Psoas muscle (tissue), 7 donors: ENCODE measurements at regions not wholly inside any gene's neighbourhood (a gene's known extent, or its start where the extent isn't known, plus 50 kb on each side); places are given as distances from the start of the nearest gene placed in this dataset.

Source experiments
- ATAC-seq, 4 donors: fragments of 200-7000 bp; cut with Tn5 transposase; one replicate each; pipeline ENCODE4 v1.9.1; 2020; ENCODE audit warnings: moderate library complexity in 3 of 4, mild to moderate bottlenecking in 2 of 4
- DNase-seq, 2 donors: peaks; one replicate each; pipeline ENCODE4 v3.0.0-alpha.2; 2020
- H3K27ac ChIP-seq: fragments of 200-600 bp; one replicate; pipeline ENCODE4 v1.8.0; 2022
- H3K27me3 ChIP-seq, 3 donors: fragments of 200-600 bp in 1 of 3; one replicate each; pipeline versions ENCODE4 v1.6.1 to v1.8.0; 2013 to 2022; ENCODE audit warnings: low read length in 2 of 3, mild to moderate bottlenecking in 2 of 3, moderate library complexity in 1 of 3; ENCODE audit not compliant: insufficient read depth in 3 of 3
- H3K36me3 ChIP-seq, 2 donors: fragments of 200-600 bp in 1 of 2; one replicate each; pipeline versions ENCODE4 v1.6.1 to v1.8.0; 2013 to 2022; ENCODE audit warnings: low read depth in 1 of 2, mild to moderate bottlenecking in 1 of 2, moderate library complexity in 1 of 2; ENCODE audit not compliant: insufficient read depth in 1 of 2
- H3K4me1 ChIP-seq: fragments of 200-600 bp; one replicate; pipeline ENCODE4 v1.8.0; 2022
- H3K4me3 ChIP-seq: fragments of 200-600 bp; one replicate; pipeline ENCODE4 v1.8.0; 2022; ENCODE audit warnings: mild to moderate bottlenecking
- H3K9me3 ChIP-seq: fragments of 200-600 bp; one replicate; pipeline ENCODE4 v1.8.0; 2022
- CTCF ChIP-seq: fragments of 200-600 bp; IDR thresholded peaks from one replicate; pipeline ENCODE4 v1.8.0; 2022; ENCODE audit warnings: antibody characterized with exemption
- WGBS, 3 donors: extraction: QIAGEN DNeasy Blood & Tissue Kit; methylation state at CpG; one replicate each; pipeline versions ENCODE4 v1.1.6 to v1.1.7; 2013; 5-methylcytosine and 5-hydroxymethylcytosine counted together
- intact Hi-C, 2 donors: fragments of 100-400 bp; cut with DNase I; formaldehyde crosslinking; loops; one replicate each; pipeline versions ENCODE4 v1.11.0 to v1.14.2; 2022
- donor health status: healthy with polysubstance abuse.
- donor health status: DM: no; HTN: no; CAD: no; lungs with moderate emphysema.
- donor health status: Bipolar disorder and iron deficiency.
- donor health status: healthy.
- donor health status: DM: yes; HTN: yes; CAD: no.
- donor health status: DM: no; HTN: no; CAD: no.
- donor health status: DM: yes; HTN: yes; CAD: no.

- intact Hi-C loops = loop anchor here in 1 of 2 donors (10.0 kb wide), 1 partner anchor 112 kb away; no protein-coding TSS in a partner anchor
- no peak for TF ChIP-seq CTCF
- Histone ChIP-seq H3K27me3 (no peaks in the 10 kb centered on the region), H3K4me3 (no peak overlapping the region), H3K36me3 (no peaks in the 10 kb centered on the region), H3K27ac (no peak overlapping the region), H3K9me3 (no peaks in the 10 kb centered on the region), H3K4me1 (peaks cover 5% of the 10 kb centered on the region)
- WGBS, 3 donors = 91 to 97% (median 93%) methylated on average over 27 of the region's 27 CpGs
- ATAC-seq (no peak), DNase-seq (no peak)
These were observed 170.5 kb upstream of the EEPD1 start for GRCh38 chr7:35982600-35982999.

- H3K4me3 ChIP-seq = no peak overlapping the region
- no peaks in the 10 kb centered on the region for H3K9me3 ChIP-seq
- no peak for DNase-seq
- intact Hi-C loops = loop anchor here (2.0 to 10.0 kb wide), 3 partner anchors 111 to 335 kb away; no protein-coding TSS in a partner anchor
- H3K27me3 ChIP-seq = no peaks in the 10 kb centered on the region
- H3K27ac ChIP-seq = no peak overlapping the region
- H3K36me3 ChIP-seq = no peaks in the 10 kb centered on the region
- no peak for TF ChIP-seq CTCF
- H3K4me1 ChIP-seq = peaks cover 13% of the 10 kb centered on the region
- 93 to 96% (median 94%) methylated on average over 5 of the region's 5 CpGs for WGBS, 3 donors
- no peak for ATAC-seq
These were observed 169.4 kb upstream of the EEPD1 start for GRCh38 chr7:35983626-35984025.

- Histone ChIP-seq H3K9me3 (no peaks in the 10 kb centered on the region), H3K4me3 (no peak overlapping the region), H3K27ac (no peak overlapping the region), H3K36me3 (no peaks in the 10 kb centered on the region), H3K27me3 (no peaks in the 10 kb centered on the region), H3K4me1 (peaks cover 19% of the 10 kb centered on the region)
- 13 to 23% (median 17%) methylated on average over 7 of the region's 7 CpGs for whole genome bisulfite sequencing, 3 donors
- intact Hi-C loops = loop anchor here (1.0 to 10.0 kb wide), 6 partner anchors 107 to 334 kb away; no protein-coding TSS in a partner anchor
- DNase-seq = peak; percentile 79 to 90
- peak; percentile 89 to 96 (median 91) for ATAC-seq
- peak; percentile 90 for TF ChIP-seq CTCF
These were observed 167.8 kb upstream of the EEPD1 start for GRCh38 chr7:35985126-35985754.

GRCh38 chr7:35987016-35987415 lies 166.0 kb upstream of the EEPD1 start:
- no peaks in the 10 kb centered on the region for H3K9me3 ChIP-seq
- no peaks in the 10 kb centered on the region for H3K27me3 ChIP-seq
- no peak overlapping the region for H3K27ac ChIP-seq
- H3K4me1 ChIP-seq = peaks cover 19% of the 10 kb centered on the region
- ATAC-seq = no peak
- no peak overlapping the region for H3K4me3 ChIP-seq
- 74 to 81% (median 77%) methylated on average over 6 of the region's 6 CpGs for WGBS, 3 donors
- intact Hi-C loops = loop anchor here (2.0 to 10.0 kb wide), 4 partner anchors 105 to 332 kb away; no protein-coding TSS in a partner anchor
- H3K36me3 ChIP-seq = no peaks in the 10 kb centered on the region
- TF ChIP-seq CTCF = no peak
- no peak for DNase-seq
